Ovary (tissue), 7 donors: ENCODE measurements at regions not wholly inside any gene's neighbourhood (a gene's known extent, or its start where the extent isn't known, plus 50 kb on each side); places are given as distances from the start of the nearest gene placed in this dataset.

Experiments used
- DNase-seq, 5 donors: peaks; one replicate each; pipeline ENCODE4 v3.0.0-alpha.2; 2019 to 2020
- H3K27ac ChIP-seq, 2 donors: fragments of 200-600 bp; one replicate each; pipeline versions ENCODE4 v1.5.1 to v1.8.0; 2019 to 2022
- H3K27me3 ChIP-seq: fragments of 200-600 bp; one replicate; pipeline ENCODE4 v1.8.0; 2022
- H3K36me3 ChIP-seq: fragments of 200-600 bp; sonication (generic); one replicate; pipeline ENCODE4 v1.5.1; 2019
- H3K4me1 ChIP-seq: one replicate; pipeline ENCODE4 v1.8.1; 2013; ENCODE audit warnings: mild to moderate bottlenecking, moderate library complexity; ENCODE audit not compliant: insufficient read depth
- H3K4me3 ChIP-seq: fragments of 200-600 bp; sonication (generic); one replicate; pipeline ENCODE4 v1.5.1; 2017
- H3K9me3 ChIP-seq, 2 donors: fragments of 200-600 bp in 1 of 2; sonication (generic) in 1 of 2; one replicate each; pipeline versions ENCODE4 v1.5.1 to v1.8.1; 2013 to 2019; ENCODE audit warnings: mild to moderate bottlenecking in 1 of 2, moderate library complexity in 1 of 2
- EP300 ChIP-seq: sonication (generic); formaldehyde crosslinking; IDR thresholded peaks from one replicate; pipeline ENCODE4 v1.6.1; 2017; ENCODE audit warnings: antibody characterized with exemption
- POLR2A ChIP-seq: fragments of 450-650 bp; IDR thresholded peaks from one replicate; pipeline ENCODE4 v1.6.1; 2017; ENCODE audit warnings: antibody characterized with exemption, mild to moderate bottlenecking, moderate library complexity
- WGBS, 3 donors: extraction: QIAGEN DNeasy Blood & Tissue Kit in 1 of 3; methylation state at CpG; one replicate each; pipeline versions ENCODE4 v1.1.5 to v1.1.7; 2013 to 2017; 5-methylcytosine and 5-hydroxymethylcytosine counted together
- intact Hi-C, 4 donors: fragments of 100-400 bp; cut with DNase I; formaldehyde crosslinking; loops; one replicate each; pipeline versions ENCODE4 v1.11.0 to v1.15.1; 2022 to 2023
- TF ChIP-seq, protein P1 (sequence below), 3 donors: fragments of 450-650 bp in 2 of 3; fragments of 200-600 bp in 1 of 3; IDR thresholded peaks; one replicate each; pipeline versions ENCODE4 v1.5.1 to v1.8.0; 2016 to 2022; ENCODE audit warnings: antibody characterized with exemption in 3 of 3, mild to moderate bottlenecking in 1 of 3
- donor health status: DM: no; HTN: no; CAD: no; lungs with moderate emphysema.
- donor health status: DM: no; HTN: no; CAD: no.
- donor health status: Bipolar disorder and iron deficiency.
- donor health status: DM: no; HTN: no; CAD: no.
- donor health status: DM: yes; HTN: yes; CAD: no.

DNA sequence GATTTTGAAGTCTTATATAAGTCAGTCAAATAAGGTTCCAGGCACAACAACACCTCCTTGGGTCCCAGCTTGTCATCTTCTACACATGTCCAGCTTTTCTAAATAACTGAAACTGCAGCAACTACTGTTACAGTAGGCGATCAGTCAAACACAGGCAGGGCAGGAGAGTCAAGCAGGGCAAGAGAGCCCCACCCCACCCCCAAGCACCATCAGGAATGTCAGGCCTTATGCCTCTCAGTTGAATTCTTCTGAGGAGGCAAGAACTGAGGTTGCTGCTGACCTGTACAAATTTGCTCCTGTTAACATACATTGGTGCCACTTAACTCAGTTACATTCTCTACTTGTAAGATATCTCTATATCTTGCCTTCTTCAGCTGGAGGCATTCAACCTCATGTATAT, 608.8 kb upstream of the PCDH10 start:
- Histone ChIP-seq H3K27me3 (no peaks in the 10 kb centered on the region), H3K4me1 (no peaks in the 10 kb centered on the region), H3K27ac (no peak overlapping the region), H3K36me3 (no peaks in the 10 kb centered on the region), H3K4me3 (no peak overlapping the region), H3K9me3 (peaks cover 0 to 4% of the 10 kb centered on the region in 2 donors)
- 73 to 89% (median 83%) methylated on average over 1 of the region's 1 CpG for WGBS, 3 donors
- intact Hi-C loops: no loop called here
- TF ChIP-seq, protein P1, sequence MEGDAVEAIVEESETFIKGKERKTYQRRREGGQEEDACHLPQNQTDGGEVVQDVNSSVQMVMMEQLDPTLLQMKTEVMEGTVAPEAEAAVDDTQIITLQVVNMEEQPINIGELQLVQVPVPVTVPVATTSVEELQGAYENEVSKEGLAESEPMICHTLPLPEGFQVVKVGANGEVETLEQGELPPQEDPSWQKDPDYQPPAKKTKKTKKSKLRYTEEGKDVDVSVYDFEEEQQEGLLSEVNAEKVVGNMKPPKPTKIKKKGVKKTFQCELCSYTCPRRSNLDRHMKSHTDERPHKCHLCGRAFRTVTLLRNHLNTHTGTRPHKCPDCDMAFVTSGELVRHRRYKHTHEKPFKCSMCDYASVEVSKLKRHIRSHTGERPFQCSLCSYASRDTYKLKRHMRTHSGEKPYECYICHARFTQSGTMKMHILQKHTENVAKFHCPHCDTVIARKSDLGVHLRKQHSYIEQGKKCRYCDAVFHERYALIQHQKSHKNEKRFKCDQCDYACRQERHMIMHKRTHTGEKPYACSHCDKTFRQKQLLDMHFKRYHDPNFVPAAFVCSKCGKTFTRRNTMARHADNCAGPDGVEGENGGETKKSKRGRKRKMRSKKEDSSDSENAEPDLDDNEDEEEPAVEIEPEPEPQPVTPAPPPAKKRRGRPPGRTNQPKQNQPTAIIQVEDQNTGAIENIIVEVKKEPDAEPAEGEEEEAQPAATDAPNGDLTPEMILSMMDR (IDR thresholded peaks at IDR 0.05): no peak
- no peak for TF ChIP-seq EP300
- no peak for DNase-seq

DNA sequence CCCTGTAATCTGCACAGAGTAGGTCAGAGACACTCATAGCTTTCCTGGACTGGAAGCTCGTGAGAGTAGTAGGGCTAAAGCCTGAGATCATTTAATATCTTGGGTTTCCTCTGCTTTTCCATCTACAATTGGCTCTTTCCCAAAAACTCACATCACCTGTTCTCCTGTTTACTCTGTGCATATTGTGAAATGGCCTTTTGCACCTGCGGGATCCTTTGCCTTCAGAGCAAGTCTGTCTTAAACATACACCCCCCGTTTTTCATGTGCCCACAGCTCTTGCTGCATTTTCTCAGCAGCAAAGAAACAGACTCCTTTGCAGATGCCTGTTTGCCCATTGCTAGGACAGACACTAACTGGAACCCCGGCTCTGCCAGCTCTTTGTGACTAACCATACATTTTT, 608.3 kb upstream of the PCDH10 start:
- Histone ChIP-seq H3K27ac (no peak overlapping the region), H3K9me3 (peaks cover 0 to 4% of the 10 kb centered on the region in 2 donors), H3K27me3 (no peaks in the 10 kb centered on the region), H3K36me3 (no peaks in the 10 kb centered on the region), H3K4me3 (no peak overlapping the region), H3K4me1 (no peaks in the 10 kb centered on the region)
- intact Hi-C loops: no loop called here
- WGBS, 3 donors: 58 to 70% (median 69%) methylated on average over 4 of the region's 4 CpGs
- DNase-seq: no peak
- TF ChIP-seq EP300 (no peak), POLR2A (no peak)
- TF ChIP-seq, protein P1 (IDR thresholded peaks at IDR 0.05): no peak

DNA sequence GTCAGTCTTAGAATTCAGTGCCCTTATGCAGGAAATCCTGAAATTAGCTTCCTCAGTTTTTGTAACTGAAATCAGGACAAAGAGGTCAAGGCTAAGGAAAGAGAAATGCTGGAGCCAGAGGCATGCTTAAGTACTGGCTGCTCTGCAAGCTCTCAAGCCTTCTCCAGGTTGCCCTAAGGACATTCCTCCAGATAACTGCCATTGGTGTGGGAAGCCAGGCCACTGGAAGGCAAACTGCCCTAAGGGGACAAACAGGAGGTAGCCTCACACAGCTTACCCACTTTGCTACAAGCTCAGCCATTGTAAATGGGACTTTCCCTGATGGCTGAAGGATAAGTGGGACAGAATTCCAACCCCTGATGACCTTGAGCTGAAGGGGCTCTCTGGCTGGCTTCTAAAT, 606.9 kb upstream of the PCDH10 start:
- DNase-seq: no peak
- H3K36me3 ChIP-seq: no peaks in the 10 kb centered on the region
- intact Hi-C loops: no loop called here
- H3K4me3 ChIP-seq: no peak overlapping the region
- no peaks in the 10 kb centered on the region for H3K27me3 ChIP-seq
- no peak for TF ChIP-seq POLR2A
- TF ChIP-seq, protein P1 (IDR thresholded peaks at IDR 0.05): no peak
- no peak for TF ChIP-seq EP300
- H3K9me3 ChIP-seq: peaks cover 0 to 4% of the 10 kb centered on the region in 2 donors
- H3K27ac ChIP-seq: no peak overlapping the region
- H3K4me1 ChIP-seq: no peaks in the 10 kb centered on the region

DNA sequence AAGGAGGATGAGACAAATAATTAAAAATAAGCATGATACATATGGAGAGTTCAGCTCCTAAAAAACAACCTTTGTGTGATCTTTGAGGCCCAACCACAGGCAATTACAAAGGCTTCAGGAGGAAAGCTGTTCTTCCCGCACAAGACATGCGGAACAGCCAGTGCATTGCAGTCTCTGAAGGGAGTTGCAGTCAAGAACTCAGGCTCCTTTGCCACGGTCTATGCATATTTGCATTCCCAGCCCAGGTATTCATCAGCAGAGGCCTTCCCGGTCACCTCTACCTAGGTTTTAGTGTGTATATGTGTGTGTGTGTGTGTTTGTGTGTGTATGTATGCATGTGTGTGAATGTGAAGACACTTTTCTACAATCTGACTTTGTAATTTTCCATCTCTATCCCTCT, 600.6 kb upstream of the PCDH10 start:
- TF ChIP-seq, protein P1 (IDR thresholded peaks at IDR 0.05): no peak
- TF ChIP-seq POLR2A: no peak
- TF ChIP-seq EP300: no peak
- intact Hi-C loops: no loop called here
- Histone ChIP-seq H3K27me3 (no peaks in the 10 kb centered on the region), H3K4me1 (no peaks in the 10 kb centered on the region), H3K27ac (no peak overlapping the region), H3K4me3 (no peak overlapping the region), H3K36me3 (no peaks in the 10 kb centered on the region), H3K9me3 (no peaks in the 10 kb centered on the region)
- 82 to 87% (median 86%) methylated on average over 4 of the region's 4 CpGs for WGBS, 3 donors
- DNase-seq: no peak

DNA sequence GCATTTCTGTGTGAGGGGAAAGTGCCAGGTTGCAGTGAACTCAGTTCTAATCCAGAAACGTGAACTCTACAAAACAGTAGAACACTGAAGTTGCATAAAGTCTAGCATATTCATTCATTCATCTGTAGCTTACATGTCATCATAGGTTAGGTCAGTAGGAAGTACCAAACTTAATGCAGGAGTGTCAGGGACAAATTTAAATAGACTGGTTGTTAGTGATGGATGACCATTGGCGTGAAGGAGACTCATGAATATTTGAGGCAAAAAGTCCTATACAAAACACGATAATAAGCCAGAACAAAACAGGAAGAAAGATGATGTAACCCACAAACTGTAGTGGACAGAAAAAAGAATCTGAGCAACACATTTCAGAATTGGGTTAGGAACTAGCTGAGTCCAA, 592.8 kb upstream of the PCDH10 start:
- TF ChIP-seq EP300: no peak
- no peak overlapping the region for H3K27ac ChIP-seq
- no peak overlapping the region for H3K4me3 ChIP-seq
- WGBS, 3 donors: 82 to 90% (median 86%) methylated on average over 3 of the region's 3 CpGs
- H3K27me3 ChIP-seq: no peaks in the 10 kb centered on the region
- no peaks in the 10 kb centered on the region for H3K4me1 ChIP-seq
- intact Hi-C loops: no loop called here
- no peaks in the 10 kb centered on the region for H3K36me3 ChIP-seq
- H3K9me3 ChIP-seq: no peaks in the 10 kb centered on the region
- no peak for DNase-seq
